Uterus (tissue), 3 donors: ENCODE measurements at regions not wholly inside any gene's neighbourhood (a gene's known extent, or its start where the extent isn't known, plus 50 kb on each side); places are given as distances from the start of the nearest gene placed in this dataset.

Source experiments
- DNase-seq, 2 donors: peaks; one replicate each; pipeline ENCODE4 v3.0.0-alpha.2; 2019 to 2020
- H3K27ac ChIP-seq, 2 donors: fragments of 200-600 bp; sonication (generic); 1 replicate in 1 of 2; 2 replicates in 1 of 2; pipeline ENCODE4 v1.5.1; 2016 to 2018
- H3K27me3 ChIP-seq, 2 donors: fragments of 200-600 bp; sonication (generic); one replicate each; pipeline ENCODE4 v1.5.1; 2018 to 2019; ENCODE audit warnings: control low read depth in 1 of 2
- H3K36me3 ChIP-seq, 2 donors: fragments of 200-600 bp; sonication (generic); one replicate each; pipeline ENCODE4 v1.5.1; 2019; ENCODE audit warnings: control low read depth in 1 of 2
- H3K4me1 ChIP-seq, 2 donors: fragments of 200-600 bp; sonication (generic); one replicate each; pipeline ENCODE4 v1.5.1; 2018 to 2019; ENCODE audit warnings: control low read depth in 1 of 2
- H3K4me3 ChIP-seq, 2 donors: fragments of 200-600 bp; sonication (generic); 1 replicate in 1 of 2; 2 replicates in 1 of 2; pipeline ENCODE4 v1.5.1; 2018 to 2019; ENCODE audit warnings: mild to moderate bottlenecking in 1 of 2
- H3K9me3 ChIP-seq, 2 donors: fragments of 200-600 bp; sonication (generic); one replicate each; pipeline ENCODE4 v1.5.1; 2019; ENCODE audit warnings: control low read depth in 1 of 2
- POLR2A ChIP-seq, 2 donors: fragments of 450-650 bp; IDR thresholded peaks; one replicate each; pipeline ENCODE4 v1.6.1; 2016; ENCODE audit warnings: antibody characterized with exemption in 2 of 2, mild to moderate bottlenecking in 1 of 2, moderate library complexity in 1 of 2
- intact Hi-C: fragments of 100-400 bp; cut with DNase I; formaldehyde crosslinking; loops from one replicate; pipeline ENCODE4 v1.15.1; 2023; ENCODE audit warnings: low total_unique reads
- TF ChIP-seq, protein P1 (sequence below), 4 experiments: fragments of 200-600 bp in 2 of 4; fragments of 450-650 bp in 2 of 4; sonication (generic) in 2 of 4; IDR thresholded peaks; one replicate each; pipeline ENCODE4 v1.5.1; 2016 to 2019; ENCODE audit warnings: antibody characterized with exemption in 4 of 4, mild to moderate bottlenecking in 2 of 4, moderate library complexity in 1 of 4
- donor health status: DM: yes; HTN: yes; CAD: no.

GRCh38 chr2:88318071-88318955 is 134.2 kb downstream of the FOXI3 start:
- H3K27ac ChIP-seq, result no peak overlapping the region
- peak in 1 of 2 donors; percentile 12 for DNase-seq
- H3K36me3 ChIP-seq, result no peaks in the 10 kb centered on the region
- H3K4me3 ChIP-seq, result no peak overlapping the region
- no peaks in the 10 kb centered on the region for H3K4me1 ChIP-seq
- no peak for TF ChIP-seq POLR2A (IDR thresholded peaks at IDR 0.05)
- TF ChIP-seq, protein P1, sequence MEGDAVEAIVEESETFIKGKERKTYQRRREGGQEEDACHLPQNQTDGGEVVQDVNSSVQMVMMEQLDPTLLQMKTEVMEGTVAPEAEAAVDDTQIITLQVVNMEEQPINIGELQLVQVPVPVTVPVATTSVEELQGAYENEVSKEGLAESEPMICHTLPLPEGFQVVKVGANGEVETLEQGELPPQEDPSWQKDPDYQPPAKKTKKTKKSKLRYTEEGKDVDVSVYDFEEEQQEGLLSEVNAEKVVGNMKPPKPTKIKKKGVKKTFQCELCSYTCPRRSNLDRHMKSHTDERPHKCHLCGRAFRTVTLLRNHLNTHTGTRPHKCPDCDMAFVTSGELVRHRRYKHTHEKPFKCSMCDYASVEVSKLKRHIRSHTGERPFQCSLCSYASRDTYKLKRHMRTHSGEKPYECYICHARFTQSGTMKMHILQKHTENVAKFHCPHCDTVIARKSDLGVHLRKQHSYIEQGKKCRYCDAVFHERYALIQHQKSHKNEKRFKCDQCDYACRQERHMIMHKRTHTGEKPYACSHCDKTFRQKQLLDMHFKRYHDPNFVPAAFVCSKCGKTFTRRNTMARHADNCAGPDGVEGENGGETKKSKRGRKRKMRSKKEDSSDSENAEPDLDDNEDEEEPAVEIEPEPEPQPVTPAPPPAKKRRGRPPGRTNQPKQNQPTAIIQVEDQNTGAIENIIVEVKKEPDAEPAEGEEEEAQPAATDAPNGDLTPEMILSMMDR (IDR thresholded peaks at IDR 0.05), result no peak
- H3K9me3 ChIP-seq, result no peaks in the 10 kb centered on the region
- H3K27me3 ChIP-seq, result peaks cover 0 to 3% of the 10 kb centered on the region in 2 donors
- intact Hi-C loops, result no loop called here

- H3K36me3 ChIP-seq, result no peaks in the 10 kb centered on the region
- intact Hi-C loops, result no loop called here
- no peak overlapping the region for H3K27ac ChIP-seq
- no peaks in the 10 kb centered on the region for H3K9me3 ChIP-seq
- TF ChIP-seq, protein P1 (IDR thresholded peaks at IDR 0.05), result no peak
- TF ChIP-seq POLR2A (IDR thresholded peaks at IDR 0.05), result no peak
- no peak for DNase-seq
- no peak overlapping the region for H3K4me3 ChIP-seq
- no peaks in the 10 kb centered on the region for H3K4me1 ChIP-seq
- no peaks in the 10 kb centered on the region for H3K27me3 ChIP-seq
These were observed 140.6 kb downstream of the THNSL2 start for GRCh38 chr2:88310787-88311186.

DNA sequence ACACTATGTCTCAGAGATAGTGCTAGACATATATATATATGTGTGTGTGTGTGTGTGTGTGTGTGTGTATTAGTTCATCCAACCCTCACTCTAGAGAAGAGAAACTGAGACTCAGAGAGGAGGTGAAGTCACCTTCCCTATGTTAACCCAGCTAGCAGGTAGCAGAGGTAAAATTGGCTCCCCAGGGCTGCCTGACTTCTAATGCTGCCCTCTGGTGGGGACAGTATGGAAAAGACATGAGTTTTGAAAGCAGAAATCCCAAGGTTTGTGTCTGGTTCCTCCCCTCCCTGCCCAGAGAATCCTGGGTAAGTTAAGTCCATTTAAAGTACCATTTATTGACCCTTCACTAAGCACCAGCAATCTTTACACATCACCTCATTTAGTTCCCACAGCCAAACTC is 137.7 kb downstream of the THNSL2 start:
- H3K36me3 ChIP-seq, result no peaks in the 10 kb centered on the region
- no peaks in the 10 kb centered on the region for H3K27me3 ChIP-seq
- H3K4me1 ChIP-seq, result no peaks in the 10 kb centered on the region
- TF ChIP-seq, protein P1 (IDR thresholded peaks at IDR 0.05), result no peak
- no peak for TF ChIP-seq POLR2A (IDR thresholded peaks at IDR 0.05)
- no peaks in the 10 kb centered on the region for H3K9me3 ChIP-seq
- no peak overlapping the region for H3K4me3 ChIP-seq
- no peak for DNase-seq
- H3K27ac ChIP-seq, result no peak overlapping the region
- intact Hi-C loops, result no loop called here

DNA sequence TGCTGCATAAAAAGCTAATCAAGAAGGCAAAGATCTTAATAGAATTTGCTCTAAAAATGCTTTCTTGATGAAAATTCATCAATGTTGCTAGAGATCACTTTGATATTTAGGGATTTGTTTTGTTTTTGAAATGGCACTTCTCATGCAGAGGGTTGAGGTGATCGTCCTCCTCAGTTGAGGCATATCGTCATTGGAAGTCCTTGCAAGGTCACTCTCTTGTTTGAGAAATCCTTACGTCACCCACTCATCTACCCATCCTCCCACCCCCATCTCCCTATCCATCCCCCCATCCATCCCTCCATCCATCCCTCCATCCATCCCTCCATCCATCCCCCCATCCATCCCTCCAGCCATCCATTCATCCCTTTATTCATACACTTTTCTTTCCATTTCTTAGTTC is 133.7 kb downstream of the THNSL2 start:
- Histone ChIP-seq H3K27ac (no peak overlapping the region), H3K4me3 (no peak overlapping the region), H3K4me1 (no peaks in the 10 kb centered on the region), H3K27me3 (no peaks in the 10 kb centered on the region), H3K36me3 (no peaks in the 10 kb centered on the region), H3K9me3 (no peaks in the 10 kb centered on the region)
- TF ChIP-seq POLR2A (IDR thresholded peaks at IDR 0.05), result no peak
- TF ChIP-seq, protein P1 (IDR thresholded peaks at IDR 0.05), result no peak
- intact Hi-C loops, result no loop called here
- no peak for DNase-seq

GRCh38 chr2:88296247-88296646 is 126.1 kb downstream of the THNSL2 start:
- Histone ChIP-seq H3K4me3 (no peak overlapping the region), H3K4me1 (no peaks in the 10 kb centered on the region), H3K36me3 (no peaks in the 10 kb centered on the region), H3K9me3 (no peaks in the 10 kb centered on the region), H3K27ac (no peak overlapping the region), H3K27me3 (no peaks in the 10 kb centered on the region)
- no peak for DNase-seq
- intact Hi-C loops, result no loop called here
- no peak for TF ChIP-seq POLR2A (IDR thresholded peaks at IDR 0.05)
- TF ChIP-seq, protein P1 (IDR thresholded peaks at IDR 0.05), result no peak
